GM19468 (cell line): ENCODE measurements at regions not wholly inside any gene's neighbourhood (a gene's known extent, or its start where the extent isn't known, plus 50 kb on each side); places are given as distances from the start of the nearest gene placed in this dataset.

Experiments used
- ATAC-seq: cut with Tn5 transposase; IDR thresholded peaks from one replicate; pipeline ENCODE4 v1.9.1; 2021; ENCODE audit warnings: mild to moderate bottlenecking, moderate library complexity, moderate number of reproducible peaks; ENCODE audit not compliant: unreplicated experiment; ENCODE audit errors: extremely low read depth

- ATAC-seq: no peak
These were observed 1176.1 kb downstream of the LRFN5 start for GRCh38 chr14:42782754-42783153.

- no peak for ATAC-seq
These were observed 1172.3 kb downstream of the LRFN5 start for GRCh38 chr14:42778984-42779383.

GRCh38 chr14:42750771-42751170, 1144.1 kb downstream of the LRFN5 start:
- ATAC-seq: no peak

GRCh38 chr14:42742084-42742483, 1135.4 kb downstream of the LRFN5 start:
- no peak for ATAC-seq

GRCh38 chr14:42736408-42736807, 1129.7 kb downstream of the LRFN5 start:
- no peak for ATAC-seq

GRCh38 chr14:42734041-42734440, 1127.4 kb downstream of the LRFN5 start:
- no peak for ATAC-seq

GRCh38 chr14:42732005-42732404, 1125.3 kb downstream of the LRFN5 start:
- no peak for ATAC-seq

- ATAC-seq: no peak
These were observed 1124.8 kb downstream of the LRFN5 start for GRCh38 chr14:42731480-42731879.

GRCh38 chr14:42729681-42730080, 1123.0 kb downstream of the LRFN5 start:
- ATAC-seq: no peak

- ATAC-seq: no peak
These were observed 1112.7 kb downstream of the LRFN5 start for GRCh38 chr14:42719391-42719790.

GRCh38 chr14:42715316-42715715, 1108.6 kb downstream of the LRFN5 start:
- ATAC-seq: no peak

- ATAC-seq: no peak
These were observed 1103.4 kb downstream of the LRFN5 start for GRCh38 chr14:42710071-42710470.

- no peak for ATAC-seq
These were observed 1096.8 kb downstream of the LRFN5 start for GRCh38 chr14:42703501-42703900.

GRCh38 chr14:42687421-42687820, 1080.7 kb downstream of the LRFN5 start:
- no peak for ATAC-seq

- ATAC-seq: no peak
These were observed 1077.0 kb downstream of the LRFN5 start for GRCh38 chr14:42683707-42684106.

- ATAC-seq: no peak
These were observed 1070.0 kb downstream of the LRFN5 start for GRCh38 chr14:42676636-42677035.

GRCh38 chr14:42673963-42674362, 1067.3 kb downstream of the LRFN5 start:
- ATAC-seq: no peak

GRCh38 chr14:42671636-42672035, 1065.0 kb downstream of the LRFN5 start:
- ATAC-seq: no peak

- no peak for ATAC-seq
These were observed 1058.4 kb downstream of the LRFN5 start for GRCh38 chr14:42665083-42665482.

GRCh38 chr14:42664190-42664589, 1057.5 kb downstream of the LRFN5 start:
- no peak for ATAC-seq

- no peak for ATAC-seq
These were observed 1048.0 kb downstream of the LRFN5 start for GRCh38 chr14:42654707-42655106.

- ATAC-seq: no peak
These were observed 1036.1 kb downstream of the LRFN5 start for GRCh38 chr14:42642787-42643186.

GRCh38 chr14:42633504-42634095, 1026.9 kb downstream of the LRFN5 start:
- ATAC-seq: no peak
